ENCODE measurements at regions not wholly inside any gene's neighbourhood (a gene's known extent, or its start where the extent isn't known, plus 50 kb on each side); places are given as distances from the start of the nearest gene placed in this dataset.

GRCh38 chr5:118434522-118434921, 553.8 kb downstream of the DTWD2 start:
- Histone ChIP-seq H3K27ac (no peak overlapping the region), H3K27me3 (ENCODE audit: insufficient read depth, low read depth) (no peaks in the 10 kb centered on the region), H3K79me2 (ENCODE audit: low read depth) (no peaks in the 10 kb centered on the region), H3K9me3 (ENCODE audit: insufficient read depth, low read depth) (no peaks in the 10 kb centered on the region), H3K4me3 (no peak overlapping the region), H3K9me2 (ENCODE audit: insufficient read depth) (no peaks in the 10 kb centered on the region), H3F3A (ENCODE audit: insufficient read depth, low read depth) (no peaks in the 10 kb centered on the region), H3K4me2 (no peak overlapping the region), H3K4me1 (replicated peaks; ENCODE audit: insufficient read depth) (no peaks in the 10 kb centered on the region), H3K36me3 (ENCODE audit: low read depth) (no peaks in the 10 kb centered on the region), H4K20me1 (ENCODE audit: insufficient read depth) (no peaks in the 10 kb centered on the region), H2AFZ (no peak overlapping the region)
- ChIA-PET POLR2A (ENCODE audit: unreplicated experiment) (no interaction called here), CTCF (no interaction called here)
- TF ChIP-seq CTCF (conservative IDR thresholded peaks at IDR 0.05) (no peak), EZH2 (IDR thresholded peaks at IDR 0.05; ENCODE audit: low read depth) (no peak)
- BruUV-seq (replicated peaks): no TSS peak
- intact Hi-C loops (cut with micrococcal nuclease; ENCODE audit: unreplicated experiment): no loop called here
- no peak for DNase-seq

DNA sequence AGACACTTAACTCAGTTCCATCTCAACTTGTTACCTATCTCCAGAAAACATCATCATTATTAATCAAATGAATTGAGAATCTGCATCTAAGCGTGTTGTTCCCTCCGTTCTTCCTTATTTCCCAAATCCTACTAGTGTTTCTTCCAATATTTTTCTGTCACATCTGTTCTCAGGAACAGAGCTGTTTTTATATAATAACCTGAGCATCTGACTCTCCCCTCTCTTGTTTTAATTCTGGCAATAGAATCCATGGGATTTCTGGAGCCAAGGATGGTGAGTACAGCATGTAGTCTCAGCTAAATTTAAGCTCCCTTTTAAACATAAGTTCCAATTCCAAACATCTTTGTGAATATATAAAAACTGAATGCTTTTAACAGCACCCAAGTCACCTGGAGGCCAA, 558.3 kb downstream of the DTWD2 start:
- Histone ChIP-seq H3K9me2 (ENCODE audit: insufficient read depth) (no peaks in the 10 kb centered on the region), H2AFZ (no peak overlapping the region), H3K27ac (no peak overlapping the region), H3K4me2 (no peak overlapping the region), H3K4me1 (replicated peaks; ENCODE audit: insufficient read depth) (no peaks in the 10 kb centered on the region), H3K36me3 (ENCODE audit: low read depth) (no peaks in the 10 kb centered on the region), H3K79me2 (ENCODE audit: low read depth) (no peaks in the 10 kb centered on the region), H3K4me3 (no peak overlapping the region), H3K27me3 (ENCODE audit: insufficient read depth, low read depth) (no peaks in the 10 kb centered on the region), H3K9me3 (ENCODE audit: insufficient read depth, low read depth) (no peaks in the 10 kb centered on the region), H4K20me1 (ENCODE audit: insufficient read depth) (no peaks in the 10 kb centered on the region), H3F3A (ENCODE audit: insufficient read depth, low read depth) (no peaks in the 10 kb centered on the region)
- CTCF ChIA-PET: no interaction called here
- DNase-seq: no peak
- no peak for TF ChIP-seq CTCF (conservative IDR thresholded peaks at IDR 0.05)
- TF ChIP-seq EZH2 (IDR thresholded peaks at IDR 0.05; ENCODE audit: low read depth): no peak
- POLR2A ChIA-PET (ENCODE audit: unreplicated experiment): no interaction called here
- intact Hi-C loops (cut with micrococcal nuclease; ENCODE audit: unreplicated experiment): no loop called here
- BruUV-seq (replicated peaks): no TSS peak

GRCh38 chr5:118407958-118408357, 580.4 kb downstream of the DTWD2 start:
- Histone ChIP-seq H3K79me2 (ENCODE audit: low read depth) (no peaks in the 10 kb centered on the region), H3K4me3 (no peak overlapping the region), H3K36me3 (ENCODE audit: low read depth) (no peaks in the 10 kb centered on the region), H3K4me1 (replicated peaks; ENCODE audit: insufficient read depth) (no peaks in the 10 kb centered on the region), H3K9me2 (ENCODE audit: insufficient read depth) (no peaks in the 10 kb centered on the region), H3K4me2 (no peak overlapping the region), H3K27ac (no peak overlapping the region), H3K9me3 (ENCODE audit: insufficient read depth, low read depth) (no peaks in the 10 kb centered on the region), H3K27me3 (ENCODE audit: insufficient read depth, low read depth) (no peaks in the 10 kb centered on the region), H4K20me1 (ENCODE audit: insufficient read depth) (no peaks in the 10 kb centered on the region), H2AFZ (no peak overlapping the region), H3F3A (ENCODE audit: insufficient read depth, low read depth) (no peaks in the 10 kb centered on the region)
- CTCF ChIA-PET: no interaction called here
- no peak for DNase-seq
- no TSS peak for BruUV-seq (replicated peaks)
- no peak for TF ChIP-seq CTCF (conservative IDR thresholded peaks at IDR 0.05)
- no peak for TF ChIP-seq EZH2 (IDR thresholded peaks at IDR 0.05; ENCODE audit: low read depth)
- intact Hi-C loops (cut with micrococcal nuclease; ENCODE audit: unreplicated experiment): no loop called here
- POLR2A ChIA-PET (ENCODE audit: unreplicated experiment): no interaction called here
